Hepatocyte (in vitro differentiated cells): ENCODE measurements at regions not wholly inside any gene's neighbourhood (a gene's known extent, or its start where the extent isn't known, plus 50 kb on each side); places are given as distances from the start of the nearest gene placed in this dataset.

Source experiments
- DNase-seq: peaks from one replicate; pipeline ENCODE4 v3.0.0-alpha.2; 2016; ENCODE audit warnings: low spot score
- H2AFZ ChIP-seq: fragments of 200-600 bp; sonication (generic); 2 replicates; pipeline ENCODE4 v1.6.0; 2016; ENCODE audit warnings: antibody characterized with exemption, mild to moderate bottlenecking
- H3K27ac ChIP-seq: fragments of 200-600 bp; sonication (generic); 2 replicates; pipeline ENCODE4 v1.5.1; 2016; ENCODE audit warnings: mild to moderate bottlenecking
- H3K27me3 ChIP-seq: fragments of 200-600 bp; sonication (generic); 2 replicates; pipeline ENCODE4 v1.6.1; 2016
- H3K36me3 ChIP-seq: fragments of 200-600 bp; sonication (generic); replicated peaks from 2 replicates; pipeline ENCODE4 v1.5.1; 2016; ENCODE audit warnings: low read depth; ENCODE audit not compliant: insufficient read depth
- H3K4me1 ChIP-seq: fragments of 200-600 bp; sonication (generic); 2 replicates; pipeline ENCODE4 v1.5.1; 2016; ENCODE audit warnings: mild to moderate bottlenecking, moderate library complexity; ENCODE audit not compliant: insufficient read depth
- H3K4me2 ChIP-seq: fragments of 200-600 bp; sonication (generic); 2 replicates; pipeline ENCODE4 v1.6.0; 2016
- H3K4me3 ChIP-seq: fragments of 200-600 bp; sonication (generic); 2 replicates; pipeline ENCODE4 v1.5.1; 2016; ENCODE audit warnings: mild to moderate bottlenecking
- H3K79me2 ChIP-seq: fragments of 200-600 bp; sonication (generic); 2 replicates; pipeline ENCODE4 v1.6.0; 2017; ENCODE audit warnings: mild to moderate bottlenecking
- H3K9me2 ChIP-seq: fragments of 200-600 bp; sonication (generic); replicated peaks from 2 replicates; pipeline ENCODE4 v1.6.0; 2017; ENCODE audit warnings: mild to moderate bottlenecking; ENCODE audit not compliant: insufficient read depth
- H3K9me3 ChIP-seq: fragments of 200-600 bp; sonication (generic); 2 replicates; pipeline ENCODE4 v1.5.1; 2016; ENCODE audit warnings: low read depth, mild to moderate bottlenecking
- H4K20me1 ChIP-seq: fragments of 200-600 bp; sonication (generic); 2 replicates; pipeline ENCODE4 v1.6.0; 2016; ENCODE audit warnings: mild to moderate bottlenecking; ENCODE audit not compliant: insufficient read depth, poor library complexity, severe bottlenecking
- CTCF ChIP-seq: fragments of 200-600 bp; sonication (generic); IDR thresholded peaks from 2 replicates; pipeline ENCODE4 v1.5.1; 2016; ENCODE audit warnings: antibody characterized with exemption, mild to moderate bottlenecking; ENCODE audit not compliant: poor library complexity
- EZH2 ChIP-seq: fragments of 200-600 bp; sonication (generic); IDR thresholded peaks from 2 replicates; pipeline ENCODE4 v1.6.1; 2016; ENCODE audit warnings: antibody characterized with exemption, mild to moderate bottlenecking, borderline replicate concordance
- EZH2phosphoT487 ChIP-seq: fragments of 200-600 bp; sonication (generic); IDR thresholded peaks from one replicate; pipeline ENCODE4 v1.6.1; 2018; ENCODE audit warnings: antibody characterized with exemption, mild to moderate bottlenecking, low read depth, moderate library complexity; ENCODE audit not compliant: unreplicated experiment, severe bottlenecking
- WGBS: methylation state at CpG from one replicate; pipeline ENCODE4 v1.1.6; 2016; ENCODE audit warnings: low lambda C conversion rate; ENCODE audit errors: missing lambda C conversion rate; 5-methylcytosine and 5-hydroxymethylcytosine counted together

- no peaks in the 10 kb centered on the region for H3K36me3 ChIP-seq
- no peak overlapping the region for H3K27ac ChIP-seq
- no peak overlapping the region for H3K4me2 ChIP-seq
- no peaks in the 10 kb centered on the region for H3K9me3 ChIP-seq
- no peaks in the 10 kb centered on the region for H3K79me2 ChIP-seq
- H3K4me1 ChIP-seq = no peaks in the 10 kb centered on the region
- no peak for DNase-seq
- H3K27me3 ChIP-seq = no peaks in the 10 kb centered on the region
- TF ChIP-seq EZH2phosphoT487 = no peak
- TF ChIP-seq EZH2 = no peak
- TF ChIP-seq CTCF = no peak
- H2AFZ ChIP-seq = no peak overlapping the region
- no peaks in the 10 kb centered on the region for H3K9me2 ChIP-seq
- no peak overlapping the region for H3K4me3 ChIP-seq
- WGBS = 97% methylated on average over 6 of the region's 6 CpGs
- no peaks in the 10 kb centered on the region for H4K20me1 ChIP-seq
Measured at GRCh38 chr20:51898788-51899187, 96.5 kb upstream of the SALL4 start.

GRCh38 chr20:51894619-51895018 lies 92.3 kb upstream of the SALL4 start:
- WGBS = 78% methylated on average over 8 of the region's 8 CpGs
- DNase-seq = no peak
- H3K4me3 ChIP-seq = no peak overlapping the region
- no peaks in the 10 kb centered on the region for H3K9me2 ChIP-seq
- H2AFZ ChIP-seq = no peak overlapping the region
- no peak overlapping the region for H3K4me2 ChIP-seq
- H3K79me2 ChIP-seq = no peaks in the 10 kb centered on the region
- no peaks in the 10 kb centered on the region for H3K36me3 ChIP-seq
- TF ChIP-seq EZH2phosphoT487 (no peak), EZH2 (no peak), CTCF (no peak)
- H4K20me1 ChIP-seq = no peaks in the 10 kb centered on the region
- no peak overlapping the region for H3K27ac ChIP-seq
- no peaks in the 10 kb centered on the region for H3K4me1 ChIP-seq
- no peaks in the 10 kb centered on the region for H3K9me3 ChIP-seq
- no peaks in the 10 kb centered on the region for H3K27me3 ChIP-seq

- Histone ChIP-seq H3K9me2 (no peaks in the 10 kb centered on the region), H4K20me1 (no peaks in the 10 kb centered on the region), H3K4me2 (no peak overlapping the region), H3K36me3 (no peaks in the 10 kb centered on the region), H2AFZ (no peak overlapping the region), H3K4me1 (no peaks in the 10 kb centered on the region), H3K4me3 (no peak overlapping the region), H3K9me3 (no peaks in the 10 kb centered on the region), H3K79me2 (no peaks in the 10 kb centered on the region), H3K27ac (no peak overlapping the region), H3K27me3 (no peaks in the 10 kb centered on the region)
- WGBS = 47% methylated on average over 6 of the region's 6 CpGs
- TF ChIP-seq EZH2 (no peak), CTCF (no peak), EZH2phosphoT487 (no peak)
- DNase-seq = no peak
Measured at GRCh38 chr20:51894201-51894600, 91.9 kb upstream of the SALL4 start.

GRCh38 chr20:51893723-51894122 lies 91.4 kb upstream of the SALL4 start:
- no peaks in the 10 kb centered on the region for H3K36me3 ChIP-seq
- H3K4me2 ChIP-seq = no peak overlapping the region
- TF ChIP-seq CTCF (no peak), EZH2 (no peak), EZH2phosphoT487 (no peak)
- H3K9me3 ChIP-seq = no peaks in the 10 kb centered on the region
- no peaks in the 10 kb centered on the region for H3K79me2 ChIP-seq
- no peaks in the 10 kb centered on the region for H3K27me3 ChIP-seq
- H4K20me1 ChIP-seq = no peaks in the 10 kb centered on the region
- no peak for DNase-seq
- WGBS = 41% methylated on average over 7 of the region's 7 CpGs
- H3K27ac ChIP-seq = no peak overlapping the region
- no peak overlapping the region for H2AFZ ChIP-seq
- H3K9me2 ChIP-seq = no peaks in the 10 kb centered on the region
- H3K4me3 ChIP-seq = no peak overlapping the region
- H3K4me1 ChIP-seq = no peaks in the 10 kb centered on the region
